ENCODE measurements at regions not wholly inside any gene's neighbourhood (a gene's known extent, or its start where the extent isn't known, plus 50 kb on each side); places are given as distances from the start of the nearest gene placed in this dataset.

GRCh38 chr9:12502520-12502919 lies 190.7 kb upstream of the TYRP1 start:
- TF ChIP-seq CTCF (IDR thresholded peaks at IDR 0.05; ENCODE audit: extremely low read depth in 1 of 2, insufficient read depth in 1 of 2, low read depth in 1 of 2, low read length in 2 of 2) (no peak), POLR2AphosphoS5 (IDR thresholded peaks at IDR 0.05; ENCODE audit: insufficient read depth, low read depth, low read length) (no peak), MYC (IDR thresholded peaks at IDR 0.05; ENCODE audit: low read depth, low read length) (no peak), EZH2 (IDR thresholded peaks at IDR 0.05; ENCODE audit: borderline replicate concordance, low read depth, low read length, severe bottlenecking) (no peak)
